H1 (cell line): ENCODE measurements at regions not wholly inside any gene's neighbourhood (a gene's known extent, or its start where the extent isn't known, plus 50 kb on each side); places are given as distances from the start of the nearest gene placed in this dataset.

Experiments
- CBX5 ChIP-seq: fragments of 300-800, 300-1000 bp; sonication (generic); IDR thresholded peaks from 2 replicates; pipeline ENCODE4 v1.7.1; 2016; ENCODE audit warnings: antibody characterized with exemption, low read length, low read depth
- CHD2 ChIP-seq: IDR thresholded peaks from 2 replicates; pipeline ENCODE4 v1.6.1; 2012; ENCODE audit warnings: low read length, improper control_type of control experiment
- EZH2 ChIP-seq: fragments of 200-600 bp; sonication (generic); IDR thresholded peaks from 2 replicates; pipeline ENCODE4 v1.7.1; 2012; ENCODE audit warnings: low read depth, mild to moderate bottlenecking, moderate library complexity, low read length, inconsistent platforms; ENCODE audit not compliant: severe bottlenecking
- HDAC2 ChIP-seq, 2 experiments: fragments of 300-600 bp in 1 of 2; sonication (generic) in 1 of 2; IDR thresholded peaks; 2 replicates each; pipeline ENCODE4 v1.6.1; 2011 to 2012; ENCODE audit warnings: low read depth in 2 of 2, low read length in 2 of 2, mild to moderate bottlenecking in 2 of 2, moderate library complexity in 2 of 2, borderline replicate concordance in 1 of 2, inconsistent platforms in 1 of 2
- HDAC6 ChIP-seq: IDR thresholded peaks from one replicate; pipeline ENCODE4 v1.7.1; 2012; ENCODE audit warnings: low read depth, mild to moderate bottlenecking, inconsistent platforms, low read length, moderate library complexity
- MAFK ChIP-seq: IDR thresholded peaks from 2 replicates; pipeline ENCODE4 v1.6.1; 2012; ENCODE audit warnings: low read depth, mild to moderate bottlenecking, improper control_type of control experiment, low read length
- SP2 ChIP-seq: IDR thresholded peaks from 2 replicates; pipeline ENCODE4 v1.6.1; 2012; ENCODE audit warnings: mild to moderate bottlenecking, low read length, inconsistent platforms
- SUZ12 ChIP-seq: fragments of 200-600 bp; sonication (generic); IDR thresholded peaks from 2 replicates; pipeline ENCODE4 v1.6.1; 2012; ENCODE audit warnings: mild to moderate bottlenecking, inconsistent platforms, low read length, moderate library complexity, mixed read lengths
- TF ChIP-seq, protein P1 (sequence below): IDR thresholded peaks from 2 replicates; pipeline ENCODE4 v1.6.1; 2012; ENCODE audit warnings: inconsistent platforms

- TF ChIP-seq HDAC2 (IDR thresholded peaks at IDR 0.05; ENCODE audit: borderline replicate concordance in 1 of 2, low read depth in 2 of 2, low read length in 2 of 2) (no peak), HDAC6 (no peak), CBX5 (no peak), MAFK (no peak), SUZ12 (no peak), CHD2 (no peak), EZH2 (no peak), SP2 (no peak)
- TF ChIP-seq, protein P1, sequence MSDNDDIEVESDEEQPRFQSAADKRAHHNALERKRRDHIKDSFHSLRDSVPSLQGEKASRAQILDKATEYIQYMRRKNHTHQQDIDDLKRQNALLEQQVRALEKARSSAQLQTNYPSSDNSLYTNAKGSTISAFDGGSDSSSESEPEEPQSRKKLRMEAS: no peak
These were observed 648.6 kb upstream of the AGA start (continued) for GRCh38 chr4:178090640-178091411.
